ENCODE measurements at regions not wholly inside any gene's neighbourhood (a gene's known extent, or its start where the extent isn't known, plus 50 kb on each side); places are given as distances from the start of the nearest gene placed in this dataset.

- H3K4me3 ChIP-seq (ENCODE audit: low read depth, low read length, poor library complexity, severe bottlenecking): no peak overlapping the region
- H3K4me2 ChIP-seq (ENCODE audit: low read length): no peak overlapping the region
- no peak overlapping the region for H3K27ac ChIP-seq (ENCODE audit: low read depth, low read length, poor library complexity, severe bottlenecking)
- no peaks in the 10 kb centered on the region for H3K9me2 ChIP-seq (ENCODE audit: low read depth, low read length)
- no peaks in the 10 kb centered on the region for H3K9me3 ChIP-seq (ENCODE audit: low read length)
- no peaks in the 10 kb centered on the region for H3K36me3 ChIP-seq (ENCODE audit: insufficient read depth, low read length)
- H3K4me1 ChIP-seq (ENCODE audit: insufficient read depth, low read length, severe bottlenecking): no peaks in the 10 kb centered on the region
- H3K27me3 ChIP-seq (ENCODE audit: insufficient read depth, low read length): no peaks in the 10 kb centered on the region
- H3F3A ChIP-seq (ENCODE audit: insufficient read depth, low read length): no peaks in the 10 kb centered on the region
- no peaks in the 10 kb centered on the region for H3K79me2 ChIP-seq (ENCODE audit: insufficient read depth, low read length)
- no peaks in the 10 kb centered on the region for H4K20me1 ChIP-seq (ENCODE audit: insufficient read depth, low read length)
- TF ChIP-seq EZH2 (IDR thresholded peaks at IDR 0.05; ENCODE audit: borderline replicate concordance, low read length) (no peak), CTCF (IDR thresholded peaks at IDR 0.05; ENCODE audit: low read length) (no peak)
- H2AFZ ChIP-seq (ENCODE audit: low read length): no peak overlapping the region
- no peak overlapping the region for H3K9ac ChIP-seq (ENCODE audit: low read length)
Measured at GRCh38 chr5:2135354-2135753, 252.6 kb upstream of the IRX4 start.

DNA sequence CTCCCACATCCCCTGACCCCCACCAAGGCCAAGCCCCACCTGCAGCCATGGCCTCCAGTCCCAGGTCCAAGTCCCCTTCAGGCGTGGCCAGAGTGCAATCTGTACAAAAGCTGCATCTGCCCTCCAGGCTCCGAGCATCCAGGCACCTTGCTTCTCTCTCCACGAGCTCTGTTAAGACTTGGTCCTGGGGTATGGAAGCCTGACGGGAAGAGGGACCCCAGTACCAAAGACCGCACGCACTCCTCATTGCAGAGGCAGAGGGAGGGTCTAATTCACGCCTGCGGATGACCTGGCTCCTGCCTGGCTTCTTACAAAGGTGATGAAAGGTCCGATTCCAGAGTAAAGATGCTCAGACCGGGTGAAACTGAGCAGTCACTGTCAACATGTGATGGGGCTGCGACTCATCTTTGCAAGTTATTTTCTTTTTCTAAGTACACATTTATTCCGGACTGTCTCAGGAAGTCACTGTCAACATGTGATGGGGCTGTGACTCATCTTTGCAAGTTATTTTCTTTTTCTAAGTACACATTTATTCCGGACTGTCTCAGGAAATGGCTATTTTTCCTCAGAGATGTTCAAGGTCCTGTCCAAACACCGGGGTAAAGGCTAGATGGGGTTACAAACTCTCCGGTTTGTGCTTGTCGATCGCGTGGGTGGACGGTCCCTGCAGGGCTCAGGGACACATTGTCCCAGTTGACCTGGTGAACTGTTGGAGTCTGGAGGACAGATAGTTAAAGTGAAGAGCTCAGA lies 252.0 kb upstream of the IRX4 start:
- Histone ChIP-seq H3K27me3 (ENCODE audit: insufficient read depth, low read length) (no peaks in the 10 kb centered on the region), H3F3A (ENCODE audit: insufficient read depth, low read length) (no peaks in the 10 kb centered on the region), H3K4me3 (ENCODE audit: low read depth, low read length, poor library complexity, severe bottlenecking) (no peak overlapping the region), H3K9me2 (ENCODE audit: low read depth, low read length) (no peaks in the 10 kb centered on the region), H3K9me3 (ENCODE audit: low read length) (no peaks in the 10 kb centered on the region), H2AFZ (ENCODE audit: low read length) (no peak overlapping the region), H4K20me1 (ENCODE audit: insufficient read depth, low read length) (no peaks in the 10 kb centered on the region), H3K27ac (ENCODE audit: low read depth, low read length, poor library complexity, severe bottlenecking) (no peak overlapping the region), H3K79me2 (ENCODE audit: insufficient read depth, low read length) (no peaks in the 10 kb centered on the region), H3K9ac (ENCODE audit: low read length) (no peak overlapping the region), H3K4me1 (ENCODE audit: insufficient read depth, low read length, severe bottlenecking) (no peaks in the 10 kb centered on the region), H3K36me3 (ENCODE audit: insufficient read depth, low read length) (no peaks in the 10 kb centered on the region), H3K4me2 (ENCODE audit: low read length) (no peak overlapping the region)
- TF ChIP-seq CTCF (IDR thresholded peaks at IDR 0.05; ENCODE audit: low read length) (no peak), EZH2 (IDR thresholded peaks at IDR 0.05; ENCODE audit: borderline replicate concordance, low read length) (no peak)

GRCh38 chr5:2133936-2134335 lies 251.2 kb upstream of the IRX4 start:
- H3F3A ChIP-seq (ENCODE audit: insufficient read depth, low read length): no peaks in the 10 kb centered on the region
- no peak overlapping the region for H2AFZ ChIP-seq (ENCODE audit: low read length)
- no peak overlapping the region for H3K27ac ChIP-seq (ENCODE audit: low read depth, low read length, poor library complexity, severe bottlenecking)
- H4K20me1 ChIP-seq (ENCODE audit: insufficient read depth, low read length): no peaks in the 10 kb centered on the region
- H3K9ac ChIP-seq (ENCODE audit: low read length): no peak overlapping the region
- H3K4me3 ChIP-seq (ENCODE audit: low read depth, low read length, poor library complexity, severe bottlenecking): no peak overlapping the region
- H3K4me1 ChIP-seq (ENCODE audit: insufficient read depth, low read length, severe bottlenecking): no peaks in the 10 kb centered on the region
- H3K9me2 ChIP-seq (ENCODE audit: low read depth, low read length): no peaks in the 10 kb centered on the region
- H3K4me2 ChIP-seq (ENCODE audit: low read length): no peak overlapping the region
- H3K79me2 ChIP-seq (ENCODE audit: insufficient read depth, low read length): no peaks in the 10 kb centered on the region
- no peaks in the 10 kb centered on the region for H3K27me3 ChIP-seq (ENCODE audit: insufficient read depth, low read length)
- no peaks in the 10 kb centered on the region for H3K36me3 ChIP-seq (ENCODE audit: insufficient read depth, low read length)
- TF ChIP-seq EZH2 (IDR thresholded peaks at IDR 0.05; ENCODE audit: borderline replicate concordance, low read length): no peak
- TF ChIP-seq CTCF (IDR thresholded peaks at IDR 0.05; ENCODE audit: low read length): no peak
- no peaks in the 10 kb centered on the region for H3K9me3 ChIP-seq (ENCODE audit: low read length)

Measured in OCI-LY1 (cell line).